ENCODE measurements at regions not wholly inside any gene's neighbourhood (a gene's known extent, or its start where the extent isn't known, plus 50 kb on each side); places are given as distances from the start of the nearest gene placed in this dataset.

GRCh38 chr21:36245649-36246048 lies 74.3 kb upstream of the MORC3 start (continued):
- peak in 2 of 3 experiments; percentile 9 to 33; a peak in 1 of 4 replicates for TF ChIP-seq CTCF (IDR thresholded peaks at IDR 0.05; ENCODE audit: control extremely low read depth in 1 of 3, insufficient read depth in 1 of 3, low read depth in 1 of 3, low read length in 3 of 3)

All from H1 (cell line).